Activated CD4-positive, alpha-beta T cell treated with anti-CD3 and anti-CD28 coated beads, Interleukin-2, amount 10 ng/mL, durations not matched to agents 7 days and 5 days (primary cell): ENCODE measurements at regions not wholly inside any gene's neighbourhood (a gene's known extent, or its start where the extent isn't known, plus 50 kb on each side); places are given as distances from the start of the nearest gene placed in this dataset. TPM values are rescaled to one million over a fixed set of nuclear protein-coding genes. Genes with fewer than 3 reads are reported as not detected.

Source experiments
- microRNA-seq: library from miRNA; unstranded; fragments of <30 nt; microRNA quantifications from one replicate; pipeline ENCODE4 v1.2.0, GENCODE V29; 2021; ENCODE audit warnings: borderline microRNAs expressed, borderline replicate concordance

Small RNAs in the stretch of these regions (microRNA-seq; reads per million reads assigned to microRNA genes)
- not detected for gene MIR5701-2
